Tibial nerve (tissue), 4 donors: ENCODE measurements at regions not wholly inside any gene's neighbourhood (a gene's known extent, or its start where the extent isn't known, plus 50 kb on each side); places are given as distances from the start of the nearest gene placed in this dataset.

Experiments used
- DNase-seq, 2 donors: peaks; one replicate each; pipeline ENCODE4 v3.0.0-alpha.2; 2019; ENCODE audit warnings: low spot score in 2 of 2
- H3K27ac ChIP-seq, 4 donors: fragments of 200-600 bp; sonication (generic) in 3 of 4; one replicate each; pipeline ENCODE4 v1.5.1; 2017 to 2019; ENCODE audit warnings: mild to moderate bottlenecking in 1 of 4
- H3K27me3 ChIP-seq, 2 donors: fragments of 200-600 bp; sonication (generic) in 1 of 2; one replicate each; pipeline versions ENCODE4 v1.5.1 to v1.6.0; 2017 to 2019
- H3K36me3 ChIP-seq, 3 donors: fragments of 200-600 bp; sonication (generic); one replicate each; pipeline ENCODE4 v1.5.1; 2018 to 2019
- H3K4me1 ChIP-seq, 4 donors: fragments of 200-600 bp; sonication (generic) in 3 of 4; one replicate each; pipeline ENCODE4 v1.5.1; 2017 to 2019
- H3K4me3 ChIP-seq, 4 donors: fragments of 200-600 bp; sonication (generic) in 3 of 4; one replicate each; pipeline ENCODE4 v1.5.1; 2017 to 2019; ENCODE audit warnings: mild to moderate bottlenecking in 1 of 4, moderate library complexity in 1 of 4
- H3K9me3 ChIP-seq, 4 donors: fragments of 200-600 bp; sonication (generic) in 3 of 4; one replicate each; pipeline ENCODE4 v1.5.1; 2017 to 2019
- EP300 ChIP-seq, 2 donors: sonication (generic); formaldehyde crosslinking; IDR thresholded peaks; one replicate each; pipeline ENCODE4 v1.6.1; 2017; ENCODE audit warnings: antibody characterized with exemption in 2 of 2, mild to moderate bottlenecking in 1 of 2
- POLR2A ChIP-seq, 2 donors: fragments of 450-650 bp; IDR thresholded peaks; one replicate each; pipeline ENCODE4 v1.6.1; 2017; ENCODE audit warnings: antibody characterized with exemption in 2 of 2, mild to moderate bottlenecking in 2 of 2, moderate library complexity in 2 of 2
- WGBS, 2 donors: methylation state at CpG; one replicate each; pipeline ENCODE4 v1.1.5; 2018; 5-methylcytosine and 5-hydroxymethylcytosine counted together
- TF ChIP-seq, protein P1 (sequence below), 5 experiments: fragments of 200-600 bp in 3 of 5; fragments of 450-650 bp in 2 of 5; sonication (generic) in 3 of 5; IDR thresholded peaks; one replicate each; pipeline ENCODE4 v1.5.1; 2016 to 2019; ENCODE audit warnings: antibody characterized with exemption in 5 of 5, mild to moderate bottlenecking in 3 of 5, moderate library complexity in 2 of 5

DNA sequence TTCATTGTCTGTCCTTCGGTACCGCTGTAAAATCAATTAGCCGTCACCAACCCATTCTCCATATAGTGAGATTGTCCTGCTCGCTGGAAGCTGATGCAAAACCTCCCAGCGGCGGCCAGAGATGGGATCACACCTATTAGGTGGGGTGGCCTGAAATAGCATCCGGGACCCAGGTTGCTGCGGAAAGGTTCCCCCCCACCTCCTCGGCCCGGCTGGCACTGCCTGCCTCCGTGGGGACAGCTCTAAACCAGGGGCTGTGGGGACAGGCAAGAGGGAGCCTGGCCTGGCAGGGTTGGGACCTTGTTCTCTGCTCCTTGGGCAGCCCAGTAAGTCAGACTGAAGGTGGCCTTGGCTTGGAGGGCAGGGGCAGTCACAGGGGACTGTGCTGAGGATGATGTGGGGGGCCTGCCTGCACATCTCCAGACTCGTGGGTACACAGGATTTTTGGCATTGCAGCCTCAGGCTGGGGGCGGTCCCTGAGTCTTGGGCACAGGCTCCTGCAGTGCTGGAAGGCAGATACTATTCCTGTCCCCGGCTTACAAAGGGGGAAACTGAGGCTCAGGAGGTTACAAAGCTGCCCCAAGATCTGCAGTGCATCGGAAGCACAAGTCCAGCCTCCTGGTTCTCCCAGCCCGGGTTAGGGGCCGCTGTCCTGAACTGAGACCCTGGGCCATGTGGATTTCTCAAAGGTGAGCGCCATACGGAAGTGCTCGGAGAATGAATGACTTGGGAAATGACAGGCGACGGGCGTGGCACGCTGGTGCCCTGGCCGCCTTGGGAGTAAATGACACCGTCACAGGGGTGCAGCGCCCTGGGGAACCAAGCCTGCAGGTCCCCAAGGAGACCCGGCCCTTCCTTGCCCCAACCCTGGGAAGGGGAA, 65.6 kb downstream of the UNCX start:
- TF ChIP-seq POLR2A (IDR thresholded peaks at IDR 0.05) = no peak
- no peak for TF ChIP-seq EP300 (IDR thresholded peaks at IDR 0.05)
- TF ChIP-seq, protein P1, sequence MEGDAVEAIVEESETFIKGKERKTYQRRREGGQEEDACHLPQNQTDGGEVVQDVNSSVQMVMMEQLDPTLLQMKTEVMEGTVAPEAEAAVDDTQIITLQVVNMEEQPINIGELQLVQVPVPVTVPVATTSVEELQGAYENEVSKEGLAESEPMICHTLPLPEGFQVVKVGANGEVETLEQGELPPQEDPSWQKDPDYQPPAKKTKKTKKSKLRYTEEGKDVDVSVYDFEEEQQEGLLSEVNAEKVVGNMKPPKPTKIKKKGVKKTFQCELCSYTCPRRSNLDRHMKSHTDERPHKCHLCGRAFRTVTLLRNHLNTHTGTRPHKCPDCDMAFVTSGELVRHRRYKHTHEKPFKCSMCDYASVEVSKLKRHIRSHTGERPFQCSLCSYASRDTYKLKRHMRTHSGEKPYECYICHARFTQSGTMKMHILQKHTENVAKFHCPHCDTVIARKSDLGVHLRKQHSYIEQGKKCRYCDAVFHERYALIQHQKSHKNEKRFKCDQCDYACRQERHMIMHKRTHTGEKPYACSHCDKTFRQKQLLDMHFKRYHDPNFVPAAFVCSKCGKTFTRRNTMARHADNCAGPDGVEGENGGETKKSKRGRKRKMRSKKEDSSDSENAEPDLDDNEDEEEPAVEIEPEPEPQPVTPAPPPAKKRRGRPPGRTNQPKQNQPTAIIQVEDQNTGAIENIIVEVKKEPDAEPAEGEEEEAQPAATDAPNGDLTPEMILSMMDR (IDR thresholded peaks at IDR 0.05) = no peak
- Histone ChIP-seq H3K4me1 (no peaks in the 10 kb centered on the region), H3K36me3 (no peaks in the 10 kb centered on the region), H3K9me3 (no peaks in the 10 kb centered on the region), H3K27me3 (peaks cover 0 to 84% of the 10 kb centered on the region in 2 donors), H3K4me3 (no peak overlapping the region), H3K27ac (no peak overlapping the region)
- 73 to 74% methylated on average over 22 of the region's 28 CpGs for WGBS, 2 donors
- DNase-seq = no peak

DNA sequence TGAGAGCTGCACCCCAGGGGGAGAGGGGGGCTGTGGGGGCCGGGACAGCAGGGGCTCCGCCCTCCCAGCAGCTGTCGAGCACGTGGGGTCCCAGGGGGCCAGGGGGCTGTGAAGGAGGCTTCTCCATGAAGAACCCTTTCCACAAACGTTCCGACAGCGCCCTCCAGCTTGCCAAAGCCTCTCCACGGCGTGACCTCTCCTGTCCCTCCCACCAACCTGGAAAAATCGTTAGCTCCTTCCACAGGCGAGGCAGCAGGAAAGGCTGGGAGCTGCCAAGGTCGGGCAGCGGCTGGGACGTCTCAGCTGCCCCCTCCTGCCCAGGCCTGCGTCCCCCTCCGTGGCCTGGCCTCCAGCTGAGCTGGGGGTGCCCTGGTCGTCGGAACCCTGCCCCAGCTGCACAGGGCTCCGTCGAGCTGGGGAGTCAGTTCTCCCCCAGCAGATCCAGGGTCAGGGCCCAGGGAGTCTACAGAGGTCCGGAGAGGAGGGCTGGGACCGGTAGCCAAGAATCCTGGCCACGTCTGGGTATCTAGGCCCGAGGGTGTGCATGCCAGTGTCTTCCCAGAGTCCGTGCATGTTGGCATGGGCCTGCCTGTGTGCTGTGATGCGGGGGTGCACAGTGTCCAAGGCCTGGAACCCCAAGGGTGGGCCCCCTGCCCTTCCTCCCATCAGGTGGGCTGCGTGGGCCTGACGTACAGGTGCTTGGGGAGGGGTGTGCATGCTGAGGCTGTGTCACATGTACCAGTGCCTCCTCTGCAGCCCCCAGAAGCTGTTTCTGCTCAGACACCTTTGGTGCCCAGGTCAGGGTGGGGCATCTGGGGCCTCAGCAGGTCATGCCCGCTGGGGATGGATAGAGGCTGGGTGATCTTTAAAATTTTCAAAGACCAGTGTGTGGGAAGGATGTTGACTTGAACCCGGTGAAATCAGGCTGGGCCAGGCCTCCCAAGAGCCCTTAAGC, 66.5 kb downstream of the UNCX start:
- DNase-seq = no peak
- H3K4me3 ChIP-seq = no peak overlapping the region
- H3K9me3 ChIP-seq = no peaks in the 10 kb centered on the region
- no peak overlapping the region for H3K27ac ChIP-seq
- peaks cover 0 to 75% of the 10 kb centered on the region in 2 donors for H3K27me3 ChIP-seq
- H3K4me1 ChIP-seq = no peaks in the 10 kb centered on the region
- TF ChIP-seq, protein P1 (IDR thresholded peaks at IDR 0.05) = no peak
- WGBS, 2 donors = 59 to 65% methylated on average over 13 to 29 of the region's 30 CpGs
- no peaks in the 10 kb centered on the region for H3K36me3 ChIP-seq

GRCh38 chr7:1300206-1300605, 67.5 kb downstream of the UNCX start:
- WGBS, 2 donors = 57 to 72% methylated on average over 4 to 8 of the region's 8 CpGs
- H3K4me3 ChIP-seq = no peak overlapping the region
- DNase-seq = no peak
- TF ChIP-seq EP300 (IDR thresholded peaks at IDR 0.05) (no peak), POLR2A (IDR thresholded peaks at IDR 0.05) (no peak)
- TF ChIP-seq, protein P1 (IDR thresholded peaks at IDR 0.05) = no peak
- no peaks in the 10 kb centered on the region for H3K36me3 ChIP-seq
- no peak overlapping the region for H3K27ac ChIP-seq
- peaks cover 0 to 72% of the 10 kb centered on the region in 2 donors for H3K27me3 ChIP-seq
- H3K4me1 ChIP-seq = no peaks in the 10 kb centered on the region
- no peaks in the 10 kb centered on the region for H3K9me3 ChIP-seq

- Histone ChIP-seq H3K27ac (no peak overlapping the region), H3K9me3 (no peaks in the 10 kb centered on the region), H3K36me3 (no peaks in the 10 kb centered on the region), H3K4me3 (no peak overlapping the region), H3K4me1 (no peaks in the 10 kb centered on the region), H3K27me3 (peaks cover 0 to 70% of the 10 kb centered on the region in 2 donors)
- WGBS, 2 donors = 18 to 21% methylated on average over 16 to 17 of the region's 17 CpGs
- DNase-seq = no peak
- TF ChIP-seq, protein P1 (IDR thresholded peaks at IDR 0.05) = no peak
- no peak for TF ChIP-seq POLR2A (IDR thresholded peaks at IDR 0.05)
- TF ChIP-seq EP300 (IDR thresholded peaks at IDR 0.05) = no peak
These were observed 68.0 kb downstream of the UNCX start for GRCh38 chr7:1300636-1301035.
